ENCODE measurements at regions not wholly inside any gene's neighbourhood (a gene's known extent, or its start where the extent isn't known, plus 50 kb on each side); places are given as distances from the start of the nearest gene placed in this dataset.

- Histone ChIP-seq H3K36me3 (ENCODE audit: control insufficient read depth, low read length) (no peaks in the 10 kb centered on the region), H3K4me3 (ENCODE audit: low read length) (no peak overlapping the region), H3K27me3 (ENCODE audit: control insufficient read depth, low read length) (no peaks in the 10 kb centered on the region), H3K4me2 (ENCODE audit: low read length) (no peak overlapping the region), H3F3A (ENCODE audit: control insufficient read depth, insufficient read depth) (no peaks in the 10 kb centered on the region), H3K9me3 (ENCODE audit: control insufficient read depth, insufficient read depth, low read length) (no peaks in the 10 kb centered on the region), H3K27ac (ENCODE audit: low read depth, low read length) (no peak overlapping the region), H4K20me1 (ENCODE audit: control insufficient read depth, insufficient read depth, low read depth, low read length) (no peaks in the 10 kb centered on the region), H3K9me2 (replicated peaks; ENCODE audit: control insufficient read depth, low read length) (no peaks in the 10 kb centered on the region), H3K79me2 (ENCODE audit: control insufficient read depth, low read length) (no peaks in the 10 kb centered on the region), H3K4me1 (ENCODE audit: control insufficient read depth, low read length) (no peaks in the 10 kb centered on the region)
- TF ChIP-seq EZH2phosphoT487 (IDR thresholded peaks at IDR 0.05; ENCODE audit: borderline replicate concordance, low read length) (no peak), CTCF (IDR thresholded peaks at IDR 0.05; ENCODE audit: low read depth, low read length, poor library complexity, severe bottlenecking) (no peak)
Measured at GRCh38 chr2:5285872-5286769, 406.1 kb upstream of the SOX11 start.

- no peaks in the 10 kb centered on the region for H3K36me3 ChIP-seq (ENCODE audit: control insufficient read depth, low read length)
- H3F3A ChIP-seq (ENCODE audit: control insufficient read depth, insufficient read depth) = no peaks in the 10 kb centered on the region
- H3K4me3 ChIP-seq (ENCODE audit: low read length) = no peak overlapping the region
- H3K4me1 ChIP-seq (ENCODE audit: control insufficient read depth, low read length) = no peaks in the 10 kb centered on the region
- no peaks in the 10 kb centered on the region for H4K20me1 ChIP-seq (ENCODE audit: control insufficient read depth, insufficient read depth, low read depth, low read length)
- TF ChIP-seq EZH2phosphoT487 (IDR thresholded peaks at IDR 0.05; ENCODE audit: borderline replicate concordance, low read length) (no peak), CTCF (IDR thresholded peaks at IDR 0.05; ENCODE audit: low read depth, low read length, poor library complexity, severe bottlenecking) (no peak)
- no peak overlapping the region for H3K27ac ChIP-seq (ENCODE audit: low read depth, low read length)
- no peaks in the 10 kb centered on the region for H3K27me3 ChIP-seq (ENCODE audit: control insufficient read depth, low read length)
- no peak overlapping the region for H3K4me2 ChIP-seq (ENCODE audit: low read length)
- no peaks in the 10 kb centered on the region for H3K9me3 ChIP-seq (ENCODE audit: control insufficient read depth, insufficient read depth, low read length)
- H3K79me2 ChIP-seq (ENCODE audit: control insufficient read depth, low read length) = no peaks in the 10 kb centered on the region
- no peaks in the 10 kb centered on the region for H3K9me2 ChIP-seq (replicated peaks; ENCODE audit: control insufficient read depth, low read length)
Measured at GRCh38 chr2:5287558-5288334, 404.4 kb upstream of the SOX11 start.

- no peaks in the 10 kb centered on the region for H3F3A ChIP-seq (ENCODE audit: control insufficient read depth, insufficient read depth)
- H3K27me3 ChIP-seq (ENCODE audit: control insufficient read depth, low read length) = no peaks in the 10 kb centered on the region
- H3K4me3 ChIP-seq (ENCODE audit: low read length) = no peak overlapping the region
- H3K27ac ChIP-seq (ENCODE audit: low read depth, low read length) = no peak overlapping the region
- no peak for TF ChIP-seq CTCF (IDR thresholded peaks at IDR 0.05; ENCODE audit: low read depth, low read length, poor library complexity, severe bottlenecking)
- TF ChIP-seq EZH2phosphoT487 (IDR thresholded peaks at IDR 0.05; ENCODE audit: borderline replicate concordance, low read length) = no peak
- no peaks in the 10 kb centered on the region for H4K20me1 ChIP-seq (ENCODE audit: control insufficient read depth, insufficient read depth, low read depth, low read length)
- no peaks in the 10 kb centered on the region for H3K9me2 ChIP-seq (replicated peaks; ENCODE audit: control insufficient read depth, low read length)
- no peaks in the 10 kb centered on the region for H3K36me3 ChIP-seq (ENCODE audit: control insufficient read depth, low read length)
- no peaks in the 10 kb centered on the region for H3K4me1 ChIP-seq (ENCODE audit: control insufficient read depth, low read length)
- no peaks in the 10 kb centered on the region for H3K9me3 ChIP-seq (ENCODE audit: control insufficient read depth, insufficient read depth, low read length)
- H3K79me2 ChIP-seq (ENCODE audit: control insufficient read depth, low read length) = no peaks in the 10 kb centered on the region
- no peak overlapping the region for H3K4me2 ChIP-seq (ENCODE audit: low read length)
Measured at GRCh38 chr2:5290900-5291546, 401.2 kb upstream of the SOX11 start.
